Prostate gland (tissue), 2 donors: ENCODE measurements at regions not wholly inside any gene's neighbourhood (a gene's known extent, or its start where the extent isn't known, plus 50 kb on each side); places are given as distances from the start of the nearest gene placed in this dataset.
"Not testable (repeated sequence)": the region's sequence is repeated elsewhere in the genome, so short reads cannot be mapped to it uniquely, and the experiment has no call there.

Source experiments
- DNase-seq: peaks from one replicate; pipeline ENCODE4 v3.0.0-alpha.2; 2019; ENCODE audit warnings: low spot score
- H3K27ac ChIP-seq, 2 donors: fragments of 200-600 bp; sonication (generic); 2 replicates each; pipeline ENCODE4 v1.5.1; 2017 to 2019
- H3K27me3 ChIP-seq: fragments of 200-600 bp; sonication (generic); replicated peaks from 2 replicates; pipeline ENCODE4 v1.5.1; 2019; ENCODE audit not compliant: insufficient read depth
- H3K36me3 ChIP-seq, 2 donors: fragments of 200-600 bp; sonication (generic); 1 replicate in 1 of 2; 2 replicates in 1 of 2; pipeline versions ENCODE4 v1.5.1 to v1.8.1; 2017 to 2019
- H3K4me1 ChIP-seq: fragments of 200-600 bp; sonication (generic); replicated peaks from 2 replicates; pipeline ENCODE4 v1.5.1; 2019
- H3K4me3 ChIP-seq, 2 donors: fragments of 200-600 bp; sonication (generic); 2 replicates each; pipeline ENCODE4 v1.5.1; 2017 to 2019
- H3K9me3 ChIP-seq: fragments of 200-600 bp; sonication (generic); 2 replicates; pipeline ENCODE4 v1.5.1; 2017
- POLR2A ChIP-seq: fragments of 450-650 bp; IDR thresholded peaks from one replicate; pipeline ENCODE4 v1.6.1; 2016; ENCODE audit warnings: antibody characterized with exemption, mild to moderate bottlenecking
- POLR2AphosphoS5 ChIP-seq: sonication (generic); formaldehyde crosslinking; IDR thresholded peaks from one replicate; pipeline ENCODE4 v1.6.1; 2017; ENCODE audit warnings: antibody characterized with exemption
- WGBS: methylation state at CpG from one replicate; pipeline ENCODE4 v1.1.5; 2018; 5-methylcytosine and 5-hydroxymethylcytosine counted together
- intact Hi-C: fragments of 100-400 bp; cut with DNase I; formaldehyde crosslinking; loops from one replicate; pipeline ENCODE4 v1.14.2; 2022
- TF ChIP-seq, protein P1 (sequence below), 4 experiments: fragments of 200-600 bp in 2 of 4; fragments of 450-650 bp in 2 of 4; sonication (generic) in 2 of 4; IDR thresholded peaks; 1 replicate in 3 of 4; 2 replicates in 1 of 4; pipeline ENCODE4 v1.5.1; 2016 to 2019; ENCODE audit warnings: antibody characterized with exemption in 4 of 4, mild to moderate bottlenecking in 2 of 4, moderate library complexity in 2 of 4

DNA sequence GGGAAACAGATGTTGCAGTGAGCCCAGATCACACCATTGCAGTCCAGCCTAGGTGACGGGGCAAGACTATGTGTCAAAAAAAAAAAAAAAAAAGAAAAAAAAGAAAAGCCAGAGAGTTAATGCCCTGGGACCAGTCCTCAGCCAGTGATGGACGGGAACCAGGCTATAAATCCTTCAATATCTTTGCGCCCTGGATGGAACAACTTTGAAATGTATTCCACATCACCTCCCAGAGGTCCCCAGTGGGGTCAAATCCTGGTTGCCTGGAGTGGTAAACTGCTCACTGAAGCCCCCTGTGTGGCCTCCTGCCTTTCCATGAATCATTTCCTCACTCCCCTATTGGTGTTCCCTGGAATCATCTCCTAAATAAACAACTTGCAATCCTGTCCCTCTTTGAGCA, 166.9 kb downstream of the DEFB131A start:
- Histone ChIP-seq H3K4me3 (no peak overlapping the region), H3K27me3 (no peaks in the 10 kb centered on the region), H3K27ac (no peak overlapping the region), H3K9me3 (no peaks in the 10 kb centered on the region), H3K4me1 (no peaks in the 10 kb centered on the region), H3K36me3 (no peaks in the 10 kb centered on the region)
- DNase-seq = no peak
- 32% methylated on average over 3 of the region's 3 CpGs for WGBS
- TF ChIP-seq POLR2A (no peak), POLR2AphosphoS5 (no peak)
- TF ChIP-seq, protein P1, sequence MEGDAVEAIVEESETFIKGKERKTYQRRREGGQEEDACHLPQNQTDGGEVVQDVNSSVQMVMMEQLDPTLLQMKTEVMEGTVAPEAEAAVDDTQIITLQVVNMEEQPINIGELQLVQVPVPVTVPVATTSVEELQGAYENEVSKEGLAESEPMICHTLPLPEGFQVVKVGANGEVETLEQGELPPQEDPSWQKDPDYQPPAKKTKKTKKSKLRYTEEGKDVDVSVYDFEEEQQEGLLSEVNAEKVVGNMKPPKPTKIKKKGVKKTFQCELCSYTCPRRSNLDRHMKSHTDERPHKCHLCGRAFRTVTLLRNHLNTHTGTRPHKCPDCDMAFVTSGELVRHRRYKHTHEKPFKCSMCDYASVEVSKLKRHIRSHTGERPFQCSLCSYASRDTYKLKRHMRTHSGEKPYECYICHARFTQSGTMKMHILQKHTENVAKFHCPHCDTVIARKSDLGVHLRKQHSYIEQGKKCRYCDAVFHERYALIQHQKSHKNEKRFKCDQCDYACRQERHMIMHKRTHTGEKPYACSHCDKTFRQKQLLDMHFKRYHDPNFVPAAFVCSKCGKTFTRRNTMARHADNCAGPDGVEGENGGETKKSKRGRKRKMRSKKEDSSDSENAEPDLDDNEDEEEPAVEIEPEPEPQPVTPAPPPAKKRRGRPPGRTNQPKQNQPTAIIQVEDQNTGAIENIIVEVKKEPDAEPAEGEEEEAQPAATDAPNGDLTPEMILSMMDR (IDR thresholded peaks at IDR 0.05) = no peak
- intact Hi-C loops = no loop called here

GRCh38 chr4:9636411-9636810, 145.0 kb upstream of the DRD5 start:
- DNase-seq, intact Hi-C loops, H3K4me3 ChIP-seq, H3K36me3 ChIP-seq, H3K4me1 ChIP-seq, H3K27me3 ChIP-seq, H3K27ac ChIP-seq, H3K9me3 ChIP-seq: not testable (repeated sequence)
- WGBS = 98% methylated on average over 3 of the region's 3 CpGs

DNA sequence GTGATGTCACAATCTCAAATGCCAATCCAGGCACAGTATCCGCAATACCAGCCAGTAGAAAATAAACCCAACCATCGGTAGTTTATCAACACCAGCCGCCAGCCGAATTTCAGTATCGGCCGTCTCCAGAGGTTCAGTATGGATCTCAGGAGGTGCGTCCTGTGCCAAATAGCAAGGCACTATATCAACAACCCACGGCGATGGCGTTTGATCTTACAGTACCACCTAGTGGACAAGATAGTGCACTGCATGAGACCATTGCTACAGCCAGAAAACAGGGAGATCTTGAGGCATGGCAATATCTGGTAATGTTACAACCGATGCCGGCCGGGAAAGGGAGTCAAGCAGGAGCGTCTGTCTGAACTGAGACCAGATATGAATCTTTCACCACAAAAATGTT, 121.8 kb upstream of the DRD5 start:
- H3K4me1 ChIP-seq, H3K27me3 ChIP-seq, H3K36me3 ChIP-seq, H3K4me3 ChIP-seq, H3K9me3 ChIP-seq, H3K27ac ChIP-seq: not testable (repeated sequence)
- WGBS = 11% methylated on average over 14 of the region's 14 CpGs
- DNase-seq = peak; percentile 4
- TF ChIP-seq, protein P1 (IDR thresholded peaks at IDR 0.05) = peak; percentile 41 to 74 (median 55)
- intact Hi-C loops = loop anchor here (10.0 kb wide), 1 partner anchor 125 kb away; no protein-coding TSS in a partner anchor

- not testable (repeated sequence) for H3K9me3 ChIP-seq, H3K27ac ChIP-seq, DNase-seq, H3K27me3 ChIP-seq, H3K4me3 ChIP-seq, H3K36me3 ChIP-seq, H3K4me1 ChIP-seq
- WGBS = 25% methylated on average over 4 of the region's 4 CpGs
- intact Hi-C loops = loop anchor here (10.0 kb wide), 1 partner anchor 126 kb away; no protein-coding TSS in a partner anchor
Observed at GRCh38 chr4:9660955-9661354, 120.5 kb upstream of the DRD5 start.

GRCh38 chr4:9670725-9671124, 110.7 kb upstream of the DRD5 start:
- intact Hi-C loops = not testable (repeated sequence)

DNA sequence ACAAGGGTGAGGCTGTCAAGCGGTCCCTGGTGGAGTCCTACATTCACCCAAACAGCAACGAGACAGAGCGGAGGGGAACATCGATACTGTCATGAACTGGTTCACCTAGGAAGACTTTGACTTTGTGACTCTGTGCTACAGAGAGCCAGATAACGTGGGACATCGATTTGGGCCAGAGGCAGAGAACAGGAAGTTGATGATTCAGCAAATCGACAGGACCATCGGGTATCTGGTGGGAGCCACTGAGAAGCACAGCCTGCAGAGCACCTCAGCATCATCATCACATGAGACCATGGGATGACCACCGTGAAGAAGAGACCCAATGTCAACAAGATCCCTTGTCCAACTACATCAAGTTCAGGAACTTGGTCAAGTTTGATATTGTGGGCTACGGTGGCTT, 104.1 kb upstream of the DRD5 start:
- H3K4me3 ChIP-seq, intact Hi-C loops, H3K27ac ChIP-seq, DNase-seq, H3K36me3 ChIP-seq, H3K27me3 ChIP-seq, H3K4me1 ChIP-seq, H3K9me3 ChIP-seq: not testable (repeated sequence)
- 93% methylated on average over 10 of the region's 10 CpGs for WGBS

More at GRCh38 chr4:9670725-9671124, 110.7 kb upstream of the DRD5 start:
- not testable (repeated sequence) for H3K4me1 ChIP-seq, H3K36me3 ChIP-seq, H3K9me3 ChIP-seq, H3K4me3 ChIP-seq, H3K27me3 ChIP-seq, H3K27ac ChIP-seq
- WGBS = 12% methylated on average over 11 of the region's 11 CpGs
- peak; percentile 26 for DNase-seq

GRCh38 chr4:9679704-9680478, 101.5 kb upstream of the DRD5 start:
- TF ChIP-seq, protein P1 (IDR thresholded peaks at IDR 0.05) = no peak
- TF ChIP-seq POLR2AphosphoS5 (no peak), POLR2A (no peak)
- no peak overlapping the region for H3K4me3 ChIP-seq
- H3K27me3 ChIP-seq = no peaks in the 10 kb centered on the region
- H3K36me3 ChIP-seq = no peaks in the 10 kb centered on the region
- intact Hi-C loops = no loop called here
- H3K9me3 ChIP-seq = no peaks in the 10 kb centered on the region
- no peak for DNase-seq
- H3K27ac ChIP-seq = no peak overlapping the region
- no peaks in the 10 kb centered on the region for H3K4me1 ChIP-seq
- WGBS = 96% methylated on average over 22 of the region's 30 CpGs

GRCh38 chr4:9683174-9683573, 98.3 kb upstream of the DRD5 start:
- H3K4me3 ChIP-seq, H3K36me3 ChIP-seq, H3K4me1 ChIP-seq, H3K9me3 ChIP-seq, H3K27ac ChIP-seq, DNase-seq, intact Hi-C loops, H3K27me3 ChIP-seq: not testable (repeated sequence)
- 51% methylated on average over 5 of the region's 5 CpGs for WGBS

GRCh38 chr4:9685016-9685415, 96.4 kb upstream of the DRD5 start:
- 56% methylated on average over 5 of the region's 5 CpGs for WGBS
- H3K27ac ChIP-seq, H3K9me3 ChIP-seq, H3K27me3 ChIP-seq, DNase-seq, H3K4me3 ChIP-seq, H3K36me3 ChIP-seq, H3K4me1 ChIP-seq, intact Hi-C loops: not testable (repeated sequence)
